Body of pancreas (tissue), 4 donors: ENCODE measurements at regions not wholly inside any gene's neighbourhood (a gene's known extent, or its start where the extent isn't known, plus 50 kb on each side); places are given as distances from the start of the nearest gene placed in this dataset.

Experiments
- ATAC-seq: fragments of 150-250 bp; one replicate; pipeline ENCODE4 v1.9.1; 2016
- DNase-seq, 4 donors: peaks; one replicate each; pipeline ENCODE4 v3.0.0-alpha.2; 2019
- H3K27ac ChIP-seq, 4 donors: fragments of 200-600 bp; sonication (generic); 1 replicate in 3 of 4; 2 replicates in 1 of 4; pipeline versions ENCODE4 v1.5.1 to v1.6.1; 2016 to 2019; ENCODE audit warnings: mild to moderate bottlenecking in 1 of 4, mixed read lengths in 1 of 4, moderate library complexity in 1 of 4
- H3K27me3 ChIP-seq, 2 donors: fragments of 200-600 bp; sonication (generic); one replicate each; pipeline ENCODE4 v1.6.0; 2016; ENCODE audit warnings: mild to moderate bottlenecking in 1 of 2
- H3K36me3 ChIP-seq, 2 donors: fragments of 200-600 bp; sonication (generic); replicated peaks in 1 of 2; 2 replicates each; pipeline ENCODE4 v1.5.1; 2016; ENCODE audit warnings: low read depth in 2 of 2; ENCODE audit not compliant: insufficient read depth in 1 of 2
- H3K4me1 ChIP-seq: fragments of 200-600 bp; sonication (generic); one replicate; pipeline ENCODE4 v1.6.0; 2016
- H3K4me3 ChIP-seq, 2 donors: fragments of 200-600 bp; sonication (generic); 1 replicate in 1 of 2; 2 replicates in 1 of 2; pipeline ENCODE4 v1.5.1; 2016 to 2019
- H3K9me3 ChIP-seq, 3 donors: fragments of 200-600 bp; sonication (generic); 1 replicate in 2 of 3; 2 replicates in 1 of 3; pipeline ENCODE4 v1.5.1; 2016
- POLR2A ChIP-seq, 3 donors: fragments of 450-650 bp; IDR thresholded peaks; one replicate each; pipeline ENCODE4 v1.6.1; 2016; ENCODE audit warnings: antibody characterized with exemption in 3 of 3, mild to moderate bottlenecking in 2 of 3
- WGBS, 2 donors: methylation state at CpG; one replicate each; pipeline ENCODE4 v1.1.5; 2017; 5-methylcytosine and 5-hydroxymethylcytosine counted together
- intact Hi-C: fragments of 100-400 bp; cut with DNase I; formaldehyde crosslinking; loops from one replicate; pipeline ENCODE4 v1.15.1; 2023
- TF ChIP-seq, protein P1 (sequence below), 7 experiments: fragments of 450-650 bp in 4 of 7; fragments of 200-600 bp in 3 of 7; sonication (generic) in 3 of 7; IDR thresholded peaks; one replicate each; pipeline ENCODE4 v1.5.1; 2016 to 2019; ENCODE audit warnings: antibody characterized with exemption in 7 of 7

DNA sequence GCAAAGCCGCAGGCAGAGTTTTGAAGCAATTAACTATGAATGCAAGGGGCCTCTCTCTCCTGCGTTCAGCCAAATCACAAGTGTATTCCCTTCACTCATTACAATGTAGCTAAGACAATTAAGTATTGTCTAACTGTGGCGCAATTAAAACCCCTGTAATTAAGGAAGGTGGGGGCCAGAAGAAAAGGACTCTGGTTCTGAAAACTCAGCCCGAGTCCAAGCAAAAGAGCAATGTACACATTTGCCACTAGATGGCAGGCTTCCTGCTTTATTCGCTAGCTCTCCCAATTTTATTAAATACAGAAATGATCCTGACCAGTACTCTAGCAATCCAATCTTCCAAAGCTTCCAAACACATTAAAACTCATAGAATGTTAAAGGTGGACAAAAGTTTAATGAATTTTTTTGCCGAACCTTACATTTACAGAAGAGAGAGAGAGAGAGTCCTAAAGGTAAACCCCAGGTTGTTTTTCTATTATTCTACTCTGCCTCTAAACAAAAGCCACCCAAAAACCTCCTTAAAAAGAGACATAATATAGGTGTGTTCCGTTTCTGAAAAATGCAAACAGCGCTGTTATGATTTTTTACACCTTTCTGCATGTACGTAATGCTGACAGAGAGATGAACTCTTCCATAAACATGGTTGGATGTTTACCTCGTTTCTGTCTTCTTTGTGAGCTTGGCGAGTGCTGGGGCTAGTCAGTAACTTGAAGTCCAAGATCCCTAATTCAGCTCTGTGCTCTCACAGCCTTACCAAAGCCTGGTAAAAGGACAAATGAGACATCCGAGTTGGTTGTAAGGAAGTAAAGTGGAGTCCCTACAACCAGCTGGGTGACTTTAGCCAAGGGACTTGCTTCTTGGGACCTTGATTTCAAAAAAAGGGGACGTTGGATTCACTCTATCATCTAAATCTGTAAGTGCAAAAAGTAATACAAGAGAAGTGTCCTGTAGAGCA lies 50.9 kb upstream of the VASH1 start:
- TF ChIP-seq, protein P1, sequence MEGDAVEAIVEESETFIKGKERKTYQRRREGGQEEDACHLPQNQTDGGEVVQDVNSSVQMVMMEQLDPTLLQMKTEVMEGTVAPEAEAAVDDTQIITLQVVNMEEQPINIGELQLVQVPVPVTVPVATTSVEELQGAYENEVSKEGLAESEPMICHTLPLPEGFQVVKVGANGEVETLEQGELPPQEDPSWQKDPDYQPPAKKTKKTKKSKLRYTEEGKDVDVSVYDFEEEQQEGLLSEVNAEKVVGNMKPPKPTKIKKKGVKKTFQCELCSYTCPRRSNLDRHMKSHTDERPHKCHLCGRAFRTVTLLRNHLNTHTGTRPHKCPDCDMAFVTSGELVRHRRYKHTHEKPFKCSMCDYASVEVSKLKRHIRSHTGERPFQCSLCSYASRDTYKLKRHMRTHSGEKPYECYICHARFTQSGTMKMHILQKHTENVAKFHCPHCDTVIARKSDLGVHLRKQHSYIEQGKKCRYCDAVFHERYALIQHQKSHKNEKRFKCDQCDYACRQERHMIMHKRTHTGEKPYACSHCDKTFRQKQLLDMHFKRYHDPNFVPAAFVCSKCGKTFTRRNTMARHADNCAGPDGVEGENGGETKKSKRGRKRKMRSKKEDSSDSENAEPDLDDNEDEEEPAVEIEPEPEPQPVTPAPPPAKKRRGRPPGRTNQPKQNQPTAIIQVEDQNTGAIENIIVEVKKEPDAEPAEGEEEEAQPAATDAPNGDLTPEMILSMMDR (IDR thresholded peaks at IDR 0.05) = peak; percentile 35 to 82 (median 75)
- no peak for TF ChIP-seq POLR2A (IDR thresholded peaks at IDR 0.05)
- Histone ChIP-seq H3K4me3 (no peak overlapping the region), H3K4me1 (no peaks in the 10 kb centered on the region), H3K27me3 (no peaks in the 10 kb centered on the region), H3K27ac (no peak overlapping the region), H3K36me3 (no peaks in the 10 kb centered on the region), H3K9me3 (no peaks in the 10 kb centered on the region)
- ATAC-seq (peak; percentile 52), DNase-seq (peak; percentile 26 to 46 (median 31))
- WGBS, 2 donors = 24 to 26% methylated on average over 13 of the region's 13 CpGs
- intact Hi-C loops = no loop called here
